Neutrophil (primary cell): ENCODE measurements at regions not wholly inside any gene's neighbourhood (a gene's known extent, or its start where the extent isn't known, plus 50 kb on each side); places are given as distances from the start of the nearest gene placed in this dataset.

Source experiments
- H3K27ac ChIP-seq: fragments of 200-600 bp; sonication (generic); 2 replicates; pipeline ENCODE4 v1.5.1; 2016; ENCODE audit warnings: mild to moderate bottlenecking, moderate library complexity
- H3K27me3 ChIP-seq: fragments of 200-600 bp; sonication (generic); 2 replicates; pipeline ENCODE4 v1.6.0; 2016; ENCODE audit warnings: mild to moderate bottlenecking
- H3K36me3 ChIP-seq: fragments of 200-600 bp; sonication (generic); 2 replicates; pipeline ENCODE4 v1.5.1; 2017
- H3K4me1 ChIP-seq, 2 experiments: fragments of 200-600 bp in 1 of 2; sonication (generic) in 1 of 2; 1 replicate in 1 of 2; 2 replicates in 1 of 2; pipeline versions ENCODE4 v1.5.1 to v1.6.1; 2013 to 2016; ENCODE audit warnings: low read depth in 1 of 2, low read length in 1 of 2, mild to moderate bottlenecking in 1 of 2, moderate library complexity in 1 of 2; ENCODE audit not compliant: control insufficient read depth in 1 of 2, insufficient read depth in 1 of 2
- H3K4me3 ChIP-seq, 2 experiments: fragments of 200-600 bp in 1 of 2; sonication (generic) in 1 of 2; 1 replicate in 1 of 2; 2 replicates in 1 of 2; pipeline ENCODE4 v1.5.1; 2013 to 2016; ENCODE audit warnings: low read depth in 1 of 2, low read length in 1 of 2, mild to moderate bottlenecking in 1 of 2, moderate library complexity in 1 of 2
- H3K9me3 ChIP-seq: fragments of 200-600 bp; sonication (generic); 2 replicates; pipeline ENCODE4 v1.5.1; 2016
- CTCF ChIP-seq: fragments of 200-600 bp; sonication (generic); IDR thresholded peaks from 2 replicates; pipeline ENCODE4 v1.5.1; 2016; ENCODE audit warnings: antibody characterized with exemption

- Histone ChIP-seq H3K27me3 (no peaks in the 10 kb centered on the region), H3K4me1 (no peaks in the 10 kb centered on the region), H3K4me3 (no peak overlapping the region), H3K27ac (no peak overlapping the region), H3K9me3 (no peaks in the 10 kb centered on the region), H3K36me3 (no peaks in the 10 kb centered on the region)
- no peak for TF ChIP-seq CTCF
Measured at GRCh38 chr4:104983615-104984179, 163.0 kb upstream of the TET2 start.

- no peaks in the 10 kb centered on the region for H3K27me3 ChIP-seq
- no peak overlapping the region for H3K27ac ChIP-seq
- no peaks in the 10 kb centered on the region for H3K4me1 ChIP-seq
- no peak overlapping the region for H3K4me3 ChIP-seq
- no peak for TF ChIP-seq CTCF
- H3K36me3 ChIP-seq = no peaks in the 10 kb centered on the region
- no peaks in the 10 kb centered on the region for H3K9me3 ChIP-seq
Measured at GRCh38 chr4:104986306-104986705, 160.4 kb upstream of the TET2 start.

- Histone ChIP-seq H3K9me3 (no peaks in the 10 kb centered on the region), H3K27ac (no peak overlapping the region), H3K4me1 (no peaks in the 10 kb centered on the region), H3K27me3 (no peaks in the 10 kb centered on the region), H3K4me3 (no peak overlapping the region), H3K36me3 (no peaks in the 10 kb centered on the region)
- TF ChIP-seq CTCF = no peak
Measured at GRCh38 chr4:104989371-104989770, 157.3 kb upstream of the TET2 start.

- H3K4me3 ChIP-seq = no peak overlapping the region
- no peaks in the 10 kb centered on the region for H3K9me3 ChIP-seq
- H3K4me1 ChIP-seq = no peaks in the 10 kb centered on the region
- no peaks in the 10 kb centered on the region for H3K27me3 ChIP-seq
- no peak for TF ChIP-seq CTCF
- H3K36me3 ChIP-seq = no peaks in the 10 kb centered on the region
- no peak overlapping the region for H3K27ac ChIP-seq
Measured at GRCh38 chr4:105002278-105002677, 144.4 kb upstream of the TET2 start.

GRCh38 chr4:105014234-105014633 is 132.4 kb upstream of the TET2 start:
- Histone ChIP-seq H3K4me3 (no peak overlapping the region), H3K27me3 (no peaks in the 10 kb centered on the region), H3K36me3 (no peaks in the 10 kb centered on the region), H3K9me3 (no peaks in the 10 kb centered on the region), H3K27ac (peak overlapping the region; percentile 53), H3K4me1 (peaks cover 14 to 16% of the 10 kb centered on the region in 2 experiments)
- TF ChIP-seq CTCF = no peak

- Histone ChIP-seq H3K36me3 (no peaks in the 10 kb centered on the region), H3K4me3 (no peak overlapping the region), H3K27me3 (no peaks in the 10 kb centered on the region), H3K4me1 (peaks cover 14 to 16% of the 10 kb centered on the region in 2 experiments), H3K27ac (peak overlapping the region; percentile 53), H3K9me3 (no peaks in the 10 kb centered on the region)
- TF ChIP-seq CTCF = no peak
Measured at GRCh38 chr4:105014635-105015034, 132.0 kb upstream of the TET2 start.
